Neuronal stem cell (in vitro differentiated cells): ENCODE measurements at regions not wholly inside any gene's neighbourhood (a gene's known extent, or its start where the extent isn't known, plus 50 kb on each side); places are given as distances from the start of the nearest gene placed in this dataset.

Source experiments
- DNase-seq: peaks from one replicate; pipeline ENCODE4 v3.0.0-alpha.2; 2013; ENCODE audit warnings: low spot score
- H2AFZ ChIP-seq: one replicate; pipeline ENCODE4 v1.6.1; 2013; ENCODE audit warnings: mild to moderate bottlenecking, low read length, inconsistent platforms
- H2AK5ac ChIP-seq: 2 replicates; pipeline ENCODE4 v1.6.1; 2013; ENCODE audit warnings: low read depth, mild to moderate bottlenecking, inconsistent platforms, low read length, moderate library complexity, mixed read lengths
- H2BK120ac ChIP-seq: 2 replicates; pipeline ENCODE4 v1.6.1; 2013; ENCODE audit warnings: low read depth, mild to moderate bottlenecking, inconsistent platforms, low read length, moderate library complexity, mixed read lengths
- H2BK12ac ChIP-seq: one replicate; pipeline ENCODE4 v1.6.1; 2013; ENCODE audit warnings: low read length, inconsistent platforms
- H2BK15ac ChIP-seq: 2 replicates; pipeline ENCODE4 v1.6.1; 2013; ENCODE audit warnings: mild to moderate bottlenecking, low read length, inconsistent platforms, mixed read lengths
- H2BK5ac ChIP-seq: one replicate; pipeline ENCODE4 v1.6.1; 2013; ENCODE audit warnings: inconsistent platforms, mild to moderate bottlenecking, low read length, moderate library complexity
- H3K14ac ChIP-seq: one replicate; pipeline ENCODE4 v1.6.1; 2013; ENCODE audit warnings: low read length, inconsistent platforms
- H3K18ac ChIP-seq: 2 replicates; pipeline ENCODE4 v1.6.1; 2013; ENCODE audit warnings: low read length, inconsistent platforms
- H3K23ac ChIP-seq: 2 replicates; pipeline ENCODE4 v1.6.1; 2013; ENCODE audit warnings: low read depth, mild to moderate bottlenecking, mixed read lengths, low read length, inconsistent platforms; ENCODE audit not compliant: poor library complexity
- H3K27ac ChIP-seq: replicated peaks from 3 replicates; pipeline ENCODE4 v1.5.1; 2013; ENCODE audit warnings: low read length, inconsistent platforms
- H3K27me3 ChIP-seq, 3 experiments: 2 replicates each; pipeline ENCODE4 v1.6.1; 2013; ENCODE audit warnings: low read length in 3 of 3, mild to moderate bottlenecking in 2 of 3, inconsistent platforms in 1 of 3, low read depth in 1 of 3, mixed read lengths in 1 of 3, moderate library complexity in 1 of 3; ENCODE audit not compliant: control insufficient read depth in 3 of 3, insufficient read depth in 3 of 3
- H3K36me3 ChIP-seq, 2 donors: replicated peaks in 1 of 2; 2 replicates each; pipeline ENCODE4 v1.6.1; 2013; ENCODE audit warnings: low read length in 2 of 2; ENCODE audit not compliant: control insufficient read depth in 2 of 2, insufficient read depth in 2 of 2
- H3K4ac ChIP-seq: 2 replicates; pipeline ENCODE4 v1.6.1; 2013; ENCODE audit warnings: inconsistent platforms, mild to moderate bottlenecking, low read length, moderate library complexity
- H3K4me1 ChIP-seq, 2 donors: 1 replicate in 1 of 2; 2 replicates in 1 of 2; pipeline ENCODE4 v1.6.1; 2013; ENCODE audit warnings: low read length in 2 of 2, low read depth in 1 of 2; ENCODE audit not compliant: control insufficient read depth in 2 of 2, insufficient read depth in 1 of 2
- H3K4me2 ChIP-seq: one replicate; pipeline ENCODE4 v1.6.1; 2013; ENCODE audit warnings: mild to moderate bottlenecking, low read length, inconsistent platforms; ENCODE audit not compliant: insufficient read depth, poor library complexity, severe bottlenecking
- H3K4me3 ChIP-seq, 2 donors: 2 replicates each; pipeline ENCODE4 v1.5.1; 2013; ENCODE audit warnings: low read length in 2 of 2, mild to moderate bottlenecking in 2 of 2, inconsistent platforms in 1 of 2, moderate library complexity in 1 of 2
- H3K79me1 ChIP-seq: one replicate; pipeline ENCODE4 v1.6.1; 2013; ENCODE audit warnings: low read depth, mild to moderate bottlenecking, inconsistent platforms, low read length, moderate library complexity
- H3K9ac ChIP-seq: one replicate; pipeline ENCODE4 v1.6.1; 2013; ENCODE audit warnings: mild to moderate bottlenecking, low read depth, low read length, inconsistent platforms; ENCODE audit not compliant: poor library complexity
- H3K9me3 ChIP-seq, 2 donors: replicated peaks in 1 of 2; 2 replicates each; pipeline versions ENCODE3 to v1.6.1; 2013; ENCODE audit warnings: low read length in 2 of 2, mild to moderate bottlenecking in 2 of 2, inconsistent platforms in 1 of 2, low read depth in 1 of 2, mixed read lengths in 1 of 2, moderate library complexity in 1 of 2; ENCODE audit not compliant: control insufficient read depth in 2 of 2, insufficient read depth in 1 of 2
- H4K8ac ChIP-seq: one replicate; pipeline ENCODE4 v1.6.1; 2013; ENCODE audit warnings: low read depth, mild to moderate bottlenecking, inconsistent platforms, low read length, moderate library complexity
- H4K91ac ChIP-seq: one replicate; pipeline ENCODE4 v1.6.1; 2013; ENCODE audit warnings: low read length, low read depth, mild to moderate bottlenecking, inconsistent platforms; ENCODE audit not compliant: poor library complexity
- WGBS, 2 donors: extraction: QIAGEN DNeasy Blood & Tissue Kit; methylation state at CpG; one replicate each; pipeline ENCODE4 v1.1.7; 2013; ENCODE audit warnings: missing lambda C conversion rate in 2 of 2, mixed read lengths in 1 of 2; ENCODE audit not compliant: insufficient read length in 2 of 2, insufficient replicate concordance in 1 of 2; ENCODE audit errors: extremely low coverage in 2 of 2; 5-methylcytosine and 5-hydroxymethylcytosine counted together

DNA sequence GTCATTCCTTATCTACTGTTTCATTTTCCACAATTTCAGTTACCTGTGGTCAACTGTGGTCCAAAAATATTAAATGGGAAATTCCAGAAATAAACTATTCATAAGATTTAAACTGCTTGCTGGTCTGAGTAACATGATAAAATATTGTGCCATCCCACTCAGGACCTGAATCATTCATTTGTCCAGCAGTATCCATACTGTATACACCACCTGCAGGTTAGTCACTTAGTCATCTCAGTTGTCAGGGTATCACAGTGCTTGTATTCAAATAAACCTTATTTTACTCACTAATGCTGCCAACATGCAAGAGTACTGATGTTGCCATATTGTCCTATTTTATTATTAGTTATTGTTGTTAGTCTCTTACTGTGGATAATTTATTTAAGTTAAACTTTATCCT is 139.7 kb downstream of the FBXO4 start:
- Histone ChIP-seq H3K9me3 (no peaks in the 10 kb centered on the region), H3K79me1 (no peaks in the 10 kb centered on the region), H3K27me3 (no peaks in the 10 kb centered on the region), H3K4me2 (no peak overlapping the region), H2BK5ac (no peak overlapping the region), H4K8ac (no peak overlapping the region), H2AFZ (no peak overlapping the region), H3K23ac (no peak overlapping the region), H3K4me3 (no peak overlapping the region), H2BK12ac (no peak overlapping the region), H3K14ac (no peak overlapping the region), H2AK5ac (no peak overlapping the region), H3K36me3 (no peaks in the 10 kb centered on the region), H3K4me1 (no peaks in the 10 kb centered on the region), H4K91ac (no peak overlapping the region), H3K18ac (no peak overlapping the region), H3K4ac (no peak overlapping the region), H3K27ac (no peak overlapping the region), H2BK15ac (no peak overlapping the region), H3K9ac (no peak overlapping the region), H2BK120ac (no peak overlapping the region)
- DNase-seq: no peak

DNA sequence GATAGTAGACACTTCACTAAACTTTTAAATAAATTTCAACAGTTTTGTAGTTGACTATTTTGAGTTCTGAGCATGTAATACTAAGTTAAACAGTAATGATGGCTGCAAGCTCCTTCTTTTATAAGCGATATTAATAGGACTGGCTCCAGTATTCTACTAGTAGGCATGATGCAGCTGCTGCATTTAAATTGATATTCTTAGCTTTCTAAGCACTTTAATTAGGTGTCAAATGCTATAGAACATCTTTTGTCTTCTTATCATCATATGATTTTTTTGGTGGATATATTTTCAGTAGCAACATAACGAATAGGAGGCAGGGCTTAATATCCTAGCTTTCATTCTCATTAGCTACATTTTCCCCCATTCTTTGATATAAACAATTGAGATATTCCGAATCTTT is 141.1 kb downstream of the FBXO4 start:
- no peak overlapping the region for H2AFZ ChIP-seq
- no peak overlapping the region for H2BK15ac ChIP-seq
- no peak overlapping the region for H3K4me2 ChIP-seq
- no peak overlapping the region for H3K18ac ChIP-seq
- no peak overlapping the region for H2AK5ac ChIP-seq
- no peak overlapping the region for H4K91ac ChIP-seq
- DNase-seq: no peak
- no peaks in the 10 kb centered on the region for H3K9me3 ChIP-seq
- no peaks in the 10 kb centered on the region for H3K79me1 ChIP-seq
- H3K27ac ChIP-seq: no peak overlapping the region
- H3K23ac ChIP-seq: no peak overlapping the region
- H3K9ac ChIP-seq: no peak overlapping the region
- no peak overlapping the region for H3K14ac ChIP-seq
- no peak overlapping the region for H4K8ac ChIP-seq
- H3K27me3 ChIP-seq: no peaks in the 10 kb centered on the region
- no peak overlapping the region for H3K4ac ChIP-seq
- no peak overlapping the region for H2BK12ac ChIP-seq
- no peak overlapping the region for H2BK5ac ChIP-seq
- no peaks in the 10 kb centered on the region for H3K36me3 ChIP-seq
- H2BK120ac ChIP-seq: no peak overlapping the region
- H3K4me3 ChIP-seq: no peak overlapping the region
- no CpG with 5 or more reads among the region's 3 CpGs for WGBS, 2 donors
- H3K4me1 ChIP-seq: no peaks in the 10 kb centered on the region

DNA sequence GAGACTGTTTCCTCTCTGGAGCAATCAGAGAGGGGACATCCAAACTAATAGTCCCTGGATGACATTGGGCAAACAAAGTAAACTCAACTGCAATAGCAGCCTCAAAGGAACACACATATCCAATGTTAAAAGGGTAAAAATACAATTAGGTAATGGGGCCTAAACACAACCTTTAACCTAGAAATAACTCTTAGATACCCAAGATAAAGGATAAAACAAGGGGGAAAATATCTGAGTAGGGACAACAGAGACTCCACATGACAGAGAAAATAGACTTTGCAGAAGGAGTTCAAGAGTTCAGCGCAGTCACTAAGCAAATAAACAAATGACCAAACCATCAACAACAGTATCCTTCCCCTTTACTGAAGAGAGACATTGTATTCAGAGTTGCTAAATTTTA is 149.3 kb downstream of the FBXO4 start:
- H2BK15ac ChIP-seq: no peak overlapping the region
- no peaks in the 10 kb centered on the region for H3K36me3 ChIP-seq
- H3K18ac ChIP-seq: no peak overlapping the region
- H3K9ac ChIP-seq: no peak overlapping the region
- H3K23ac ChIP-seq: no peak overlapping the region
- H3K27ac ChIP-seq: no peak overlapping the region
- WGBS, 2 donors: no CpG with 5 or more reads among the region's 1 CpG
- no peak overlapping the region for H3K4me3 ChIP-seq
- no peaks in the 10 kb centered on the region for H3K27me3 ChIP-seq
- DNase-seq: no peak
- no peak overlapping the region for H2BK12ac ChIP-seq
- H2BK120ac ChIP-seq: no peak overlapping the region
- H4K91ac ChIP-seq: no peak overlapping the region
- no peaks in the 10 kb centered on the region for H3K79me1 ChIP-seq
- no peak overlapping the region for H2AFZ ChIP-seq
- no peak overlapping the region for H2BK5ac ChIP-seq
- no peak overlapping the region for H3K4me2 ChIP-seq
- H4K8ac ChIP-seq: no peak overlapping the region
- H3K14ac ChIP-seq: no peak overlapping the region
- no peaks in the 10 kb centered on the region for H3K4me1 ChIP-seq
- no peak overlapping the region for H3K4ac ChIP-seq
- H2AK5ac ChIP-seq: no peak overlapping the region
- no peaks in the 10 kb centered on the region for H3K9me3 ChIP-seq

DNA sequence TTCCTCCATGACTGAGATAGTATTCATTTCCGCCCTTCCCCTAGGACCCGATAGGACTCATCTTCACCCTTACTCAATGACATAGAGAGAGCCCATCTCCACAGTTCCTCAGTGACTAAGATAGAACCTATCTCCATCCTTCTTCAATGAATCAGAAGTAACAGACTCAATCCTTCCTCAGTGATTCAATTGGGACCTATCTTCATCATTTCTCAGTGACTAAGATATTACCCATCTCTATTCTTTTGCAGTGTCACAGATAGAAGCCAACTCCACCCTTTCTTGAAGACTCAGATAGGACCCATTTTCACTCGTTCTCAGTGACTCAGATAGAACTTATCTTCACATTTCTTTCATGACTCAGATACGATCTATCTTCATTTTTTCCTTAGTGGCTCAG is 164.6 kb downstream of the FBXO4 start:
- Histone ChIP-seq H3K23ac (no peak overlapping the region), H3K36me3 (no peaks in the 10 kb centered on the region), H3K79me1 (no peaks in the 10 kb centered on the region), H4K8ac (no peak overlapping the region), H3K14ac (no peak overlapping the region), H2AK5ac (no peak overlapping the region), H2BK12ac (no peak overlapping the region), H2AFZ (no peak overlapping the region), H3K4me1 (no peaks in the 10 kb centered on the region), H3K4ac (no peak overlapping the region), H3K4me2 (no peak overlapping the region), H3K27me3 (no peaks in the 10 kb centered on the region), H2BK15ac (no peak overlapping the region), H3K4me3 (no peak overlapping the region), H3K9ac (no peak overlapping the region), H4K91ac (no peak overlapping the region), H2BK120ac (no peak overlapping the region), H2BK5ac (no peak overlapping the region), H3K9me3 (no peaks in the 10 kb centered on the region), H3K27ac (no peak overlapping the region), H3K18ac (no peak overlapping the region)
- no peak for DNase-seq
- no CpG with 5 or more reads among the region's 4 CpGs for WGBS, 2 donors
